NOMO-1 (cell line): ENCODE measurements at regions not wholly inside any gene's neighbourhood (a gene's known extent, or its start where the extent isn't known, plus 50 kb on each side); places are given as distances from the start of the nearest gene placed in this dataset.
"Not testable (repeated sequence)": the region's sequence is repeated elsewhere in the genome, so short reads cannot be mapped to it uniquely, and the experiment has no call there.

Experiments
- DNase-seq, 2 experiments: peaks; one replicate each; lab custom pipeline; 2025; ENCODE audit not compliant: unreplicated experiment in 2 of 2; lab: John Stamatoyannopoulos, UW

DNA sequence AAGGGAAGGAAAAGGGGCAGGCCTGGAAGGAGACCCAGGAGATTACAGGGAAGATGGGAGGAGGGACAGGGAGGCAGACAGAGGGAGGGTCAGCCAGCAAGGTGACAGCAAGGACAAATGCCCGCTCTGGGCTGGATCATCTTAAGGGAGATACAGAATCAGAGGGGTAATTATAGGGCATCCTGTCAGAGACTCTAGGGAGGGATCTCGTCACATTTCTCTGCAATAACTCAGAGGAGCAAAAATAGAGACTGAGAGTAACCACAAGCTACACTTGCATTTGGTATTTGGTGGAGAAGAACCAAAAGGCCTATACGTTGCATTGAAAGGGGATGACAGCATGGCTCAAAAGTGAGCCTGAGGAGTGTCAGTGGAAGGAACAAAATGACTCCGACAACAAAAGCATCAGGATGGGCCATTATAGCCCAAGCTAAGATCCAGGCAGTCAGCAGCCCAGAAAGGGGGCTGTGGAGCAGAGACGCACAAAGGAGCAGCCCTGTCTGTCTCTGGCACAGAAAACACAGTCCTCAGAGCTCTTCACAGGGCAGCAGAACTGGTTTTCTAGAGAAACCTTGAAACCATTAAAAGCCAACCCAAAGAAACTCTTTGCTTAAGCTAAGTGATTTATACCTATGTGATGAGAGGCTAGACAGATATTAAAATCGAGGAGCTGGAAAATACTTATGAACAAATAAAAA is 430.2 kb upstream of the VSTM2A start:
- DNase-seq = no peak

DNA sequence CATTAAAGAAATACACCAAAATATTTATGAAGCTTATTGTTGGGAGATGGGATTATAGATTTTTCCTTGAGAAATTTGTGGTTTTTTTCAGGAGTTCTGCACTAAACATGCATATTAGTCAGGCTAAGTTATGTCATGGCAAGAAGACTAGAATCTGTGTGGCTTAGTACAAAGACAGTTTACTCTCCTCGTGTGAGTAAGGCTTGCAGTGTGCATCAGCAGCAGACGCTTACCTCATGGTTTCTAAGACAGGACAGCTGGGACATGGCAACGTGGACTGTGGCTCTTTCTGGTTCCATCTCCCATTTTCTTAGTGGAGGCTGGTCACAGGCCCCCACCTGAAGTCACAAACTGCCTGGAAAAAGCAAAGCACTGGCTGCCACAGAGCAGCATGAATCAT is 429.6 kb upstream of the VSTM2A start:
- DNase-seq = no peak

DNA sequence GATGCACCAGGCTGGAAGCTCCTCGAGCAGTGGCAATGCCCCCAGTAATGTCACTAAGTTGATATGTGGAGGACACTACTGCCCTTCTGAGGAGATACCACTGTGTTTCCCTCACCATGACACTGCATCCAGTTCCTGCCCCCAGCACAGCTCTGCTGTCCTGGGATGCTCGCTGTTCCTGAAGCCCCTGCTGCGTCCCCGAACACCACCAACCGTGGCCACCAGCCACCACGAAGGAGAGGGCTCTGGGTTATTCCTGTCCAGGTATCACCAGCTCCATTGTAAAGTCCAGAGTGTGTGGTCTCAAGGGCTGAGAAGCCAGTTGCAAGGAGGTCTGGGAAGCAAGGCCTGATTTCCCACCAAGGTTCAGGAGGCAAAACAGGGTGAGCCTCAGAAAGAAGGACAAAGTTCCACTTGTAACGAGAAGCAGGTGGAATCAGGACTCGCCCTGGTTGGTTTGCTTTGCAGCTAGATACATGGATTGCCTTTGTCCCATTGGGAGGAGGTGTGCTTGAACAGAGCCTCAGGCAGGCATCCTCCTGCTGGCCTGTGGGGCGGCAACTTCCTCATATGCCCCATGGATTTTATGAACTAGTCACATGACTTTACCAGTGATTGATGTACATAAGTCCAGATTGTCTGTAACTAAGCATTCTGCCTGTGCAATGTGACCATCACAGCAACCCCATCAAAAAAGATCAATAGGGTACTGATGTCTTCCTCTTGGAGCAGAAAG is 427.0 kb upstream of the VSTM2A start:
- DNase-seq = no peak

DNA sequence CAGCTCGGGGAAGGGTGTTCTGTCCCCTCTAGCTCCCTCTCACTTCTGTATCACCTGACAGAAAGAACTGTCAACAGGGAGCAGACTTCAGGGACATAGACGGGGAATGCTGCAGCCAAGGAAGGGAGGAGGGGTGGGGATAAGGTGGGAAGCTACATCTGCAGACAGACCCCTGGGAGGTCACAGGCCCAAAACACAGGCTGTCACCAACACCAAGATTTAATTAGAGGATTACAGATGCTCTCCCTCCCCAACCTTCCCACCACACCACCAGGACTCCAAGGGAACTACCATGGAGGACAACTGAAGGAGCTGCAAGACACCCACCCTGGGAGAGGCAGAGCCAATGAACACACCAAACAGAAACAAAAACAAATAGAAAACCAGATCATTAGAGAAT is 425.2 kb upstream of the VSTM2A start:
- DNase-seq = no peak

DNA sequence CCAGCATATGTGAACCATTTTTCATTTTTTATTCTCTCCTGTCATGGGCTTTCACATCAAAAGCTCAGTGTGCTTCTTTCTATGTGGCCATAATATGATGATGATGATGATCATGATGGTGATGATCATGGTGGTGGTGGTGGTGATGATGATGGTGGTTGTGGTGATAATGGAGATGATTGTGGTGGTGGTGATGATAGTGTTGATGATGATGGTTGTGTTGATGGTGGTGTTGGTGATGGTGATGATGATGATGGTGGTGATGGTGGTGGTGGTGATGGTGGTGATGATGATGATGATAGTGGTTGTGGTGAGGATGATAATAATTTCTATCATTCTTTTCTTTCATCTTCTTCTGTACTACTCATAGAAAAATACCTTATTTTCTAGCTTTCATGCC is 413.1 kb upstream of the VSTM2A start:
- no peak for DNase-seq

DNA sequence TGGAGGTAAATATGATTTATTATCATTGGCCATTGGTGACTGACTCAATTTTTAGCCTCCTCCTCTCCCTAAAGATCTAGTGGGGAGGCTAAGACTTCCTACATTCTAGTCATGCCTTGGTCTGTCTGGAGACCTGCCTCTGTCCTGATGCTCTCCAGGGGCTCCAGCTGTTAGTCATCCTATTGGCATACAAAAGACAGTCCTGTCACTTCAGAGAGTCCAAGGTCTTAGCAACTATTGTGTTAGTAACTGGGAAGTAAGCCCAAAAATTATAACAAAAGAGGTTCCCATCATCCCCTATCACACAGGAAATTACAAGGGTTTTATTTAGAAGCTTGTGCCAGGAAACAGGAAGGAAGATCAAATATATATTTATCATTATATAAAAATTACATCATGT is 400.6 kb upstream of the VSTM2A start:
- no peak for DNase-seq

DNA sequence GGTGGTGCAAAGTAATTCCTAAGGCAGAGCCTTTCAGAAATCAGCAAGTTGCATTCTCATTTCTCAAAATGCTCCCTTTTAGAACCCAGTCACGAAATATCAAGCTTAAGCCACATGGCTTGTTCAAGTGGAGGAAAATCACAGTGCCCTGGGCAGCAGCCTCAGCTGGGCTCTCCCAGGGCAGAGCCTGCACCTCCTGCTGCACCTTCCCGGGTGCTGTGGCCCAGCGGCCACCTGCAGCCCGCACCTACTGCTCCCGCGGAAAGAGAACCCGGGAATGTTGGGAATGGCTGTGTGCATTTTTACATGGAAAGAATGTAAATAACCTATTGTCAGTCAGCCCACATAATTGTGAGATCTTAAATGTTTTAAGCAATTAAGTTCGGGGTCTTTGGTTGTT is 396.5 kb upstream of the VSTM2A start:
- no peak for DNase-seq

DNA sequence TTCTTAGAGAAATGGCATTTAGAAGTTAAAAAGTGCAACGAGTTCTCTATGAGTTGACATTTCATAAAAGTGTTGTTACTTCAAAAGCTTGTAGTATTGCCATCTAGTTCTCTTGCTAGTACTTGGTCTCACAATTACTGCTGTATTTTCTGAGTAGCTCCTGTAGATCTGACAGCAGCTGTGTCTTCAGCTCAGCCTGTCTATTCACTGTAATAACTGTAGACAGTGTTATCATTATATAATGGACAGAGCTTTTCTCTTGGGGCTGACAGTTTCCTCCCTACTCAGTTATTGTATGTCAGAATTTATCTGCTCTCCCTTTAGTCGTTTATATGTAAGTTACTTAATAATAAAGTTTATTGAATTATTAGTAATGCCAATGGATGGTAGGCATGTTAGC is 388.7 kb upstream of the VSTM2A start:
- no peak for DNase-seq

DNA sequence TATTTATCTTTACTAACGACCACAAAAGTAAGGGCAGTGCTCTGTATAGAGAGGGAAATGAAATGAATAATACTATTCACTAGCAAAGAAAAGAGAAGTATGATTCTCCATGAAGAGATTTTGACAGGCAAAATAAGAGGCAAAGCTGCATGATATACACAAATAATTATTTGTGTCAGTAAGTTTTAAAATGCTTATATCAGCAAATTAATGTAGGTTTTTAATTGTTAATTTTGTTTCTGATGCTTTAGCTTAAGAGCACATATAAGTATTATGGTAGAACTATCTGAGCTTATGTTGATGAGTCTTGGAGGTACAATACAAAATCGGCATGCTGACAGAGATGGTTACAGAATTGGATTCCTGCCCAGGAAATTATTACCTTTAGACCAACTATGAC is 383.1 kb upstream of the VSTM2A start:
- DNase-seq = no peak

DNA sequence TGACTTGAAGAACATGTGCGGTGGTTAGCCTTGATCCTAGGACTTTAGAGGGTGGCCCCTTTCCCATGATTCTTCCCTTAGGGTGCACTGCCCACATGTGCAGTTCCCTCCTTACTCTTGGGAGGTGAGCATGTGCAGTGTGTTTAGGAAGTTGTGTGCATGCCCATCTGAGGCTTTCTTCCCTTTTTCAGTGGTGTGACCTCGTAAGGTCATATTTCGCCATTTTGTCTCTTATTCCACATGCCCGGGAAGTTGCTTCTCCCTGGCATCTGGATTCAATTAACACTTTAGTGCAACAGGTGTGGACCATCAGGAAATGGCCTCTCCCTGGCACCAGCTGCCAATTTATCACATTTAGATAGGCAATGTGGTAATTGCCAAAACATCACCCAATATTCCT is 380.6 kb upstream of the VSTM2A start:
- DNase-seq = no peak

DNA sequence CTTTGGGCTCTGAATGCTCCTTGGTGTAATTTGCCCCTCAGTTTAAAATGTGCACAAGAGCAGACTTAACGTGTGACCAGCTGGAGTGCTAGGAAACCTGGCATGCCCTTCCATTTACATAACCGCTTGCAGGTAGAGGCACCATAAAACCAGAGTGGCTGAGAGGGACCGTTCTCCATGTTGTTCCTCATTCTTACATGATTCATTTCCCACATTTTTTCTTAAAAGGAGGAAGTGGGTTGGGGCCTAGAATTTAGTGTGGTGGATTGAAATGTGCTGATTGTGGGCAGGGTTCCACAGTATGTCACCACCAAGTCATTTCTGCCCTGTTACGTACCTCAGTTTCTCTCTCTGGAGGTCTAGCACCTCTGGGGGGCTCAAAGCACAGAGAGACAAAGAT is 375.8 kb upstream of the VSTM2A start:
- peak in 1 of 2 experiments; percentile 7 for DNase-seq

DNA sequence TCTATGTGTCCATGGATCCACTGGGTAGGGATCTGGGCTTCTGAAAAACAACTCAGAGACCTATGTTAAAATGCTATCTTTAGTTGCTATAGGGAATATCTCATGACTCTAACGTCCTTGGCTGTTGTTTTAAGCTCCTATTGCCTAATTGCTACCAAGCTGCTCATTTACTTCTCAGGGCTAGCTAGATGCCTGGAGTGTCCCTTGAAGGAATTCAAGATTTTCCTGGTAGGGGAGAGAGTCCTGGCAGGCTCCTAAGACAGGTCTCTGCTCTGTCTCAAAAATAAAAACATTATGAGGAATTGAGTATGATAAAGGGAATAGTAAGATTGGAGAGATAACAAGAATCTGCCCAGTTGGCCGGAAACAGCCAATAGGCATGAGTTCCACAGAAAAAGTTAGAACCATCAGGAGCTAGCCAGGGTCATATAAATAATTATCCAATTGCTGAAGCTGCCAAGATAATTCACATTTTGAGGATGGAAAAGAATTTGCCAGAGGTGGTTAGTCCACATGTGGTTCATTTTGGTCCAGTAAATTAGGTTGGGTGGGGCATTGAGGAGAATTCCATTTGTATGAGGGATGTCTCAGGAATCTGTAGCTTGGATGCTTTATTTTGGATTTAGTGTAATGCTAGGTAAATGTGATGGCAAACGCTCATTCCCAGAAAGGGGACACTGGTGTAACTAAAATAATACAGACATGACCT is 362.7 kb upstream of the VSTM2A start:
- no peak for DNase-seq

DNA sequence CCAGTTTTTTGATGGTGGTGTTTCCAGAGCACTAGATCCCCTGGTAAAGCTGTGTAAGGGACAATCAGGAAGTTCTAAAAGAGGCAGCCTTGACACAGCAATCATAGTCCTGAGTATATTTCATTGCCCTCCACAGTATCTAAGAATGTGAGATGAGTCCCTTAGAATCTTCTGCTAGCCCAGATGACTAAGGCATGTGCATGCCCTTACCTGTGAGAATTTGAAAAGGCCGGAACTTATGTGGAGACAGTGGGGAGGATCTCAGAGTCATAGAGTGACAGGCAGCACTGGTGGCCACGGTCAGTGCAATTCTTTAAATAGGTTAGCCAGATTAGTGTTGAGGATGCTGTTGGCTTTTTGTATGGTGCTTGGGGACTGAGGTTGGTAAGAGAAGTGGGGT is 361.4 kb upstream of the VSTM2A start:
- DNase-seq = no peak

DNA sequence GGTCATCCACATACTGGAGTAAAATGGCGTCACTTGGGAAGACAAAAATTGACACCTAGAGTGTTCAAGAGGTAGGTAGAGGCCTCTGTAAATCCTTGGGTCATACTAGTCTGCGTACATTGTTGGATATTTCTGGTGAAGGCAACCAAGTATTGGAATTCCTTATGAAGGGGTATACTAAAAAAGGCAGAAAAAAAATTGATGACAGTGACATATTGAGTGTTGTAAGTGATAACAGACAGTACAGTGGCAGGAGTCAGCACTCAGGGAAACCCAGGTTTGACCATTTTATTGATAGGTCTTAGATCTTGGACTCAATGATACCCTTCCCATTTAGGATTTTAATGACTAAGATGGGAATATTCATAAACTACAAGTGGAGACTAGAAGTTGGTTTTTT is 359.1 kb upstream of the VSTM2A start:
- DNase-seq = no peak

DNA sequence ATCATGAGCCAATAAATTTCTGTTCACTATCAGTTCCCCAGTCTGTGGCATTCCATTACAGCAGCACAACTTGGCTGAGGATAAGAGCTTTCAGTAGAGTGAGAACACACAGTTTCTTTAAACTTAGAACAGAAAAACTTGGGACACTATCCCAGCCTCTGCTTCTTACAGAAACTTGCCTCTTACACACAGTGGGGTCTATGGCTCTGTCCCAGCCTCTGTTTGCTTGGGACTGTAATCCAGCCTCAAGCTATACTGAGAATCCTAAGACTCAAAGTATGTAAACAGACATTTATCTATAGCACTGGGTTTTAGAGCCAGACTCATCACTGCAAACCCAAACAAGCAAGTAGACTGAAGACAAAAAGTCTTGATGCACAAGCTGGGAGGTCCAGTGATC is 355.8 kb upstream of the VSTM2A start:
- DNase-seq = no peak

DNA sequence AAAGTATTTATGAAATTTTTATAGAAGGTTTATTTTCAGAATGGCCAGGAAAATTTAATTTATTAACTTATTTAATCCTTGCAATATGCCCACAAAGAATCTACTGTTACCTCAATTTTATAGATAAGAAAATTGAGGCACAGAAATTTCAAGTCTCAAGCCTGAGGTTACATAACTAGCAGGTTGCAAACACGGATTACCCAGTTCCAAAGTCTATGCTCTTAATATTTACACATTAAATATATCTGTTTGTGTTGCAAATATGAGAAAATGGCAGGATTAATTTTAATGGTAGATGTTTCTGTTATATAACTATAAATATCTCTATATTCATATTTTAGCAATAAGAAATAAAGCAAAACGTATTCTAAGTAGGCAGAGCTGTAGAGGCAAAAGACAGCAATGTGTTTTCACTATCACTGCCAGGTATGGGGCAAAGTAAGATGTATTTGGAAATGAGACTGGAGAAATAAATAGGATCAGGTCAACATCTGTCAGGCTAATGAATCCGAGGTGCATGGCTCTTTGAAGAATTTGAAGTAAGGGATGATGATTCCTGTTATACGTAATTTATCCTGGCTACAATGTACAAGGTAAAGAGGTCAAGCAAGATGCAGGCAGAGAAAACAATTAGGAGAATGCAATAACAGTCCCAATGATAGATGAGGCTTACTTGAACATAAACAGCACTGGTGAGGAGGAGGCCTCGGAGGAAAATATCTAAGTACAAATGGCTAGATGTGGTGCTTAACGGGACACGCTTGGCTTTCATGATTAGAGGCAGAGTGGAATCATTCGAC is 354.1 kb upstream of the VSTM2A start:
- no peak for DNase-seq

DNA sequence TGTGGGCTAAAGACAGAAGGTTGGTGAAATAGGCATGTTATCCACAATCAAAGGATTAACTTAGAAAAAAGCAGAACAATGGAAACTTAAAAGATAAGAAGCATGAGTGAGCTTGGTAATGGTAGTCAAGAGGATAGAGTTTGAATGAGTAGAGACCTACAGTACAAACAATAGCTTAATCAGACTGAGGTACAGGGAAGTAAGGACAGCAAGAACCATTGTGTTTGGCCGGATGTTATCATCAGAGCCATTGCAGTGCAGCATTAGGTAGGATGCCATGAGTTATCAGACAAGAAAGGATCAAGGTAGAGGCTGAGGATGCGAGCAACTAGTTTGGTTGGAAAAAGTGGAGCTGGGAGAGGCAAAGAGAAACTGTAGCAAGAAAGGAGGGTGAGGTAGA is 353.3 kb upstream of the VSTM2A start:
- DNase-seq = no peak

DNA sequence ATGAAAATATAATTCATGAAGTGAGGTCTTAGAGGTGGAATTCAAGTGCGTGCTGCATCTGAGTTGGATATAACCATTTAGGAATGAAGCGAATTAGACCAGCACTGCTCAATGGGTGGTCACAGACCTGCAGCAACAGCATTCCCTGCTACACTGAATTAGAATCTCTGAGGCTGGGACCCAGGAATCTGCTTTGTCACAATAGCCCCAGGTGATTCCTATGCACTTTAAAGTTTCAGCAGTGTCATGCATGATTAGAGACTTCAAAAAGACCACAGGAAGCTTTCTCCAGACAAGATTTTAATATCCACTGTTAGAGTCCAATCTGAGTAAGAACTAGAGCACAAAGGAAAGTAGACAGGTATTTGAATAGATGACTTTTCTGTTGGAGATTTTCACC is 352.8 kb upstream of the VSTM2A start:
- no peak for DNase-seq

DNA sequence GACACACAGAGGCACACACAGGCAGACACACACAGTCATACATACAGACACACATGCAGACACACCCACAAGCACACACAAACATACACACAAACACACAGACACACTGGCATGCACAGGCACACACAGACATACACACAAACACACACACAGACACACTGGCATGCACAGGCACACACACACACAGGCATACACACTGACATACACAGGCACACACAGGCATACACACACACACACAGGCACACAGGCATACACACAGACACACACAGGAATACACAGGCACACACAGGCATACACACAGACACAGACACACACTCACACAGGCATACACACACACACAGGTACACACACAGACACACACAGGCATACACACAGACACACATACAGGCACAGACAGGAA is 340.7 kb upstream of the VSTM2A start:
- DNase-seq = no peak

DNA sequence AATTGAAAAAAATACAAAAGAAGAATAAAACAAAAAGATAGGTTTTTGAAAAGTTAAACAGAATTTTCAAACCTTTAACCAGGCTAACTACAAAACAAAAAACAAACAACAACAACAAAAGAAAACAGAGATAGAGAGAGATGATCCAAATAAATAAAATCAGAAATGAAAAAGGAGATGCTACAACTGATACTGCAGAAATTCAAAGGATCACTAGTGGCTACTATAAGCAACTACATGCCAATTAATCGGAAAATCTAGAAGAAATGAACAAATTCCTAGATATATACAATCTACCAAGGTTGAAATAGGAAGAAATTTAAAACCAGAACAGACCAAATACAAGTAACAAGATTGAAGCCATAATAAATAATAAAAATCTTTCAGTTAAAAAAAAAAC is 326.8 kb upstream of the VSTM2A start:
- no peak for DNase-seq

DNA sequence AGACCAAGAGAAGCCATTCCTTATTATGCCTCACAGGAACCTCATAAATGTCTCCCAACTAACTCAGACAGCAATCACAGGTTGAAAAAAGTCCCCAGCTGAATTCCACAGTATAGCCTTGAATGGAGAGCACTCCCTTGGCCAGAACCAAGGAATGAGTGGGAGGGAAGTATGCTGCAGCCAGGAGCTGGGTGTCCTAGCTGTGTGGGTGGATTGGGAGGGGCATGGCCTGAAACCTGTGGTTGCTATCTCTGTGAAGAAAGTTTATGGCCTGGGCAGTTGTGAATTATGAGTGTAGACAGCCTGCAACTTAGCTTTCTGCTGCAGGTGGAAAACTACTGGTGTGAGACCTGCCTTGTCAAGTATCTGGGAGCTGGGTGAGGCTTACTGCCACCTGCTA is 316.1 kb upstream of the VSTM2A start:
- DNase-seq = not testable (repeated sequence)
